Tibial nerve (tissue), 4 donors: ENCODE measurements at regions not wholly inside any gene's neighbourhood (a gene's known extent, or its start where the extent isn't known, plus 50 kb on each side); places are given as distances from the start of the nearest gene placed in this dataset.

Source experiments
- EP300 ChIP-seq, 2 donors: sonication (generic); formaldehyde crosslinking; IDR thresholded peaks; one replicate each; pipeline ENCODE4 v1.6.1; 2017; ENCODE audit warnings: antibody characterized with exemption in 2 of 2, mild to moderate bottlenecking in 1 of 2
- POLR2A ChIP-seq, 2 donors: fragments of 450-650 bp; IDR thresholded peaks; one replicate each; pipeline ENCODE4 v1.6.1; 2017; ENCODE audit warnings: antibody characterized with exemption in 2 of 2, mild to moderate bottlenecking in 2 of 2, moderate library complexity in 2 of 2
- TF ChIP-seq, protein P1 (sequence below), 5 experiments: fragments of 200-600 bp in 3 of 5; fragments of 450-650 bp in 2 of 5; sonication (generic) in 3 of 5; IDR thresholded peaks; one replicate each; pipeline ENCODE4 v1.5.1; 2016 to 2019; ENCODE audit warnings: antibody characterized with exemption in 5 of 5, mild to moderate bottlenecking in 3 of 5, moderate library complexity in 2 of 5

GRCh38 chr12:126510630-126511029 lies 1445.4 kb downstream of the AACS start:
- TF ChIP-seq, protein P1, sequence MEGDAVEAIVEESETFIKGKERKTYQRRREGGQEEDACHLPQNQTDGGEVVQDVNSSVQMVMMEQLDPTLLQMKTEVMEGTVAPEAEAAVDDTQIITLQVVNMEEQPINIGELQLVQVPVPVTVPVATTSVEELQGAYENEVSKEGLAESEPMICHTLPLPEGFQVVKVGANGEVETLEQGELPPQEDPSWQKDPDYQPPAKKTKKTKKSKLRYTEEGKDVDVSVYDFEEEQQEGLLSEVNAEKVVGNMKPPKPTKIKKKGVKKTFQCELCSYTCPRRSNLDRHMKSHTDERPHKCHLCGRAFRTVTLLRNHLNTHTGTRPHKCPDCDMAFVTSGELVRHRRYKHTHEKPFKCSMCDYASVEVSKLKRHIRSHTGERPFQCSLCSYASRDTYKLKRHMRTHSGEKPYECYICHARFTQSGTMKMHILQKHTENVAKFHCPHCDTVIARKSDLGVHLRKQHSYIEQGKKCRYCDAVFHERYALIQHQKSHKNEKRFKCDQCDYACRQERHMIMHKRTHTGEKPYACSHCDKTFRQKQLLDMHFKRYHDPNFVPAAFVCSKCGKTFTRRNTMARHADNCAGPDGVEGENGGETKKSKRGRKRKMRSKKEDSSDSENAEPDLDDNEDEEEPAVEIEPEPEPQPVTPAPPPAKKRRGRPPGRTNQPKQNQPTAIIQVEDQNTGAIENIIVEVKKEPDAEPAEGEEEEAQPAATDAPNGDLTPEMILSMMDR (IDR thresholded peaks at IDR 0.05): no peak
- TF ChIP-seq POLR2A (IDR thresholded peaks at IDR 0.05) (no peak), EP300 (IDR thresholded peaks at IDR 0.05) (no peak)
